HL-60 (cell line): ENCODE measurements at regions not wholly inside any gene's neighbourhood (a gene's known extent, or its start where the extent isn't known, plus 50 kb on each side); places are given as distances from the start of the nearest gene placed in this dataset.

Experiments
- POLR2AphosphoS5 ChIP-seq: IDR thresholded peaks from 2 replicates; pipeline ENCODE4 v1.6.1; 2012; ENCODE audit warnings: low read depth
- TF ChIP-seq, protein P1 (sequence below): IDR thresholded peaks from one replicate; pipeline ENCODE4 v1.5.1; 2011; ENCODE audit warnings: low read length, control low read depth, inconsistent platforms; ENCODE audit not compliant: insufficient read depth
- TF ChIP-seq, protein P2 (sequence below): IDR thresholded peaks from 2 replicates; pipeline ENCODE4 v1.6.1; 2012; ENCODE audit warnings: low read depth; ENCODE audit not compliant: insufficient replicate concordance

DNA sequence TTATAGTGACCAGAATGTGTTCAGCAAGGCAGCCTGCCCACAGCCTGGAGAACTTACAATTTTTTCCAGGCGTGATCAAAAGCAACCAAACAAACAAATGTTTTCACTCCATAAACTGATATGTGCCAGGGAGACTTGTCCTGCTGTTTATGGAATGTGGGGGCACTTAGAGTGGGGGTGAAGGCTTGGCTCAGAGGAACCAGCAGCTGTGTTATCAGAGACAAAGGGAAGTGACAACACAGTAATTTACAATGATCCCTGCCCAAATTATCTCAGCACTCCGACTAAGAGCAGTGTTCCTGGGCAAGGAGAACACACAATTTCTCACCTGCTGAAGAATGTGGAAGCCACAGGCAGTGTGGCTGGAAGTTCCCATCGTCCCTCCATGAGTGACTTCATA lies 429.1 kb upstream of the IRX4 start:
- TF ChIP-seq, protein P1, sequence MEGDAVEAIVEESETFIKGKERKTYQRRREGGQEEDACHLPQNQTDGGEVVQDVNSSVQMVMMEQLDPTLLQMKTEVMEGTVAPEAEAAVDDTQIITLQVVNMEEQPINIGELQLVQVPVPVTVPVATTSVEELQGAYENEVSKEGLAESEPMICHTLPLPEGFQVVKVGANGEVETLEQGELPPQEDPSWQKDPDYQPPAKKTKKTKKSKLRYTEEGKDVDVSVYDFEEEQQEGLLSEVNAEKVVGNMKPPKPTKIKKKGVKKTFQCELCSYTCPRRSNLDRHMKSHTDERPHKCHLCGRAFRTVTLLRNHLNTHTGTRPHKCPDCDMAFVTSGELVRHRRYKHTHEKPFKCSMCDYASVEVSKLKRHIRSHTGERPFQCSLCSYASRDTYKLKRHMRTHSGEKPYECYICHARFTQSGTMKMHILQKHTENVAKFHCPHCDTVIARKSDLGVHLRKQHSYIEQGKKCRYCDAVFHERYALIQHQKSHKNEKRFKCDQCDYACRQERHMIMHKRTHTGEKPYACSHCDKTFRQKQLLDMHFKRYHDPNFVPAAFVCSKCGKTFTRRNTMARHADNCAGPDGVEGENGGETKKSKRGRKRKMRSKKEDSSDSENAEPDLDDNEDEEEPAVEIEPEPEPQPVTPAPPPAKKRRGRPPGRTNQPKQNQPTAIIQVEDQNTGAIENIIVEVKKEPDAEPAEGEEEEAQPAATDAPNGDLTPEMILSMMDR = no peak
- TF ChIP-seq POLR2AphosphoS5 = no peak
- TF ChIP-seq, protein P2, sequence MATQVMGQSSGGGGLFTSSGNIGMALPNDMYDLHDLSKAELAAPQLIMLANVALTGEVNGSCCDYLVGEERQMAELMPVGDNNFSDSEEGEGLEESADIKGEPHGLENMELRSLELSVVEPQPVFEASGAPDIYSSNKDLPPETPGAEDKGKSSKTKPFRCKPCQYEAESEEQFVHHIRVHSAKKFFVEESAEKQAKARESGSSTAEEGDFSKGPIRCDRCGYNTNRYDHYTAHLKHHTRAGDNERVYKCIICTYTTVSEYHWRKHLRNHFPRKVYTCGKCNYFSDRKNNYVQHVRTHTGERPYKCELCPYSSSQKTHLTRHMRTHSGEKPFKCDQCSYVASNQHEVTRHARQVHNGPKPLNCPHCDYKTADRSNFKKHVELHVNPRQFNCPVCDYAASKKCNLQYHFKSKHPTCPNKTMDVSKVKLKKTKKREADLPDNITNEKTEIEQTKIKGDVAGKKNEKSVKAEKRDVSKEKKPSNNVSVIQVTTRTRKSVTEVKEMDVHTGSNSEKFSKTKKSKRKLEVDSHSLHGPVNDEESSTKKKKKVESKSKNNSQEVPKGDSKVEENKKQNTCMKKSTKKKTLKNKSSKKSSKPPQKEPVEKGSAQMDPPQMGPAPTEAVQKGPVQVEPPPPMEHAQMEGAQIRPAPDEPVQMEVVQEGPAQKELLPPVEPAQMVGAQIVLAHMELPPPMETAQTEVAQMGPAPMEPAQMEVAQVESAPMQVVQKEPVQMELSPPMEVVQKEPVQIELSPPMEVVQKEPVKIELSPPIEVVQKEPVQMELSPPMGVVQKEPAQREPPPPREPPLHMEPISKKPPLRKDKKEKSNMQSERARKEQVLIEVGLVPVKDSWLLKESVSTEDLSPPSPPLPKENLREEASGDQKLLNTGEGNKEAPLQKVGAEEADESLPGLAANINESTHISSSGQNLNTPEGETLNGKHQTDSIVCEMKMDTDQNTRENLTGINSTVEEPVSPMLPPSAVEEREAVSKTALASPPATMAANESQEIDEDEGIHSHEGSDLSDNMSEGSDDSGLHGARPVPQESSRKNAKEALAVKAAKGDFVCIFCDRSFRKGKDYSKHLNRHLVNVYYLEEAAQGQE = no peak
